ENCODE measurements at regions not wholly inside any gene's neighbourhood (a gene's known extent, or its start where the extent isn't known, plus 50 kb on each side); places are given as distances from the start of the nearest gene placed in this dataset.

DNA sequence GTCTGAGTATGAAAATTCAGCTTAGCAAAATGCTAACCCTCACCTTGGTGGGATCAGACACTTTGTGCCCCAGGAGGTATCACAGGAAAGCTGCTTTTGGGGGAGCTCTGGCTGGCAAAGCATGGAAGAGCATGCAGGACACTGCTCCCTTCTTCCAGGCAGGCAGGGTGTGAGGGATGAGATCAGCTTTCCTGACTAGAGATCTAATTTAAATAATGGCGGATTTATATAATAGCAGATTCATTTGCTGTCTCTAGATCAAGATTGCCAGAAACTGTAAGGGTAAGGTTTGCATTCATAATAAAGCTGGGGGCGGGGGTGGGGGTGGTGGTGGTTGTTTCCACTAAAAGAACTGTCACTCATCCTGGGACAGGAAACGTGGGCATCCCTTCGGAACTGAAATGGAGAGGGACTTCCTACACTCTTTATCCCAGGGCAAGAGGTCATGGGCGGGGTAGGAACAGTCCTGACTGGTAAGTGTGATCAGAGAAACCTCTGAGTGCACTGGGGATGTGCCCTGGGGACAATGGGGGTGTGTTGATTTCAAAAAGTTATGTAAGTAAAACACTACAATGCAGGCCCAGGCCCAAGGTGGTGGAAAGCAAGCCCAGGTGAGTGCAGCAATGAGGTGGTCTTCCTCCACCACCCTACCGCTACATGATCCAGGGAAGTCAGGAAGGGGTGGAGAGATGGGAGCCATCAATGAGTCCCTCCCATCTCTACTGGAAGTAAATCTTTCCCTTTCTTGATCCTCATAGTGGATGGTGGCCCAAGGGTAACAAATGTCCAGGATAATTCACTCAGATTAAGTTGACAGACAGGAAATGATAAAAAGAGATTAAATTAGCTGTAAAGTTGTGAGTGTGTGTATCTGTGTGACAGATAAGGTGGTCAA lies 171.4 kb upstream of the SERPINE2 start (continued):
- TF ChIP-seq, protein P1, sequence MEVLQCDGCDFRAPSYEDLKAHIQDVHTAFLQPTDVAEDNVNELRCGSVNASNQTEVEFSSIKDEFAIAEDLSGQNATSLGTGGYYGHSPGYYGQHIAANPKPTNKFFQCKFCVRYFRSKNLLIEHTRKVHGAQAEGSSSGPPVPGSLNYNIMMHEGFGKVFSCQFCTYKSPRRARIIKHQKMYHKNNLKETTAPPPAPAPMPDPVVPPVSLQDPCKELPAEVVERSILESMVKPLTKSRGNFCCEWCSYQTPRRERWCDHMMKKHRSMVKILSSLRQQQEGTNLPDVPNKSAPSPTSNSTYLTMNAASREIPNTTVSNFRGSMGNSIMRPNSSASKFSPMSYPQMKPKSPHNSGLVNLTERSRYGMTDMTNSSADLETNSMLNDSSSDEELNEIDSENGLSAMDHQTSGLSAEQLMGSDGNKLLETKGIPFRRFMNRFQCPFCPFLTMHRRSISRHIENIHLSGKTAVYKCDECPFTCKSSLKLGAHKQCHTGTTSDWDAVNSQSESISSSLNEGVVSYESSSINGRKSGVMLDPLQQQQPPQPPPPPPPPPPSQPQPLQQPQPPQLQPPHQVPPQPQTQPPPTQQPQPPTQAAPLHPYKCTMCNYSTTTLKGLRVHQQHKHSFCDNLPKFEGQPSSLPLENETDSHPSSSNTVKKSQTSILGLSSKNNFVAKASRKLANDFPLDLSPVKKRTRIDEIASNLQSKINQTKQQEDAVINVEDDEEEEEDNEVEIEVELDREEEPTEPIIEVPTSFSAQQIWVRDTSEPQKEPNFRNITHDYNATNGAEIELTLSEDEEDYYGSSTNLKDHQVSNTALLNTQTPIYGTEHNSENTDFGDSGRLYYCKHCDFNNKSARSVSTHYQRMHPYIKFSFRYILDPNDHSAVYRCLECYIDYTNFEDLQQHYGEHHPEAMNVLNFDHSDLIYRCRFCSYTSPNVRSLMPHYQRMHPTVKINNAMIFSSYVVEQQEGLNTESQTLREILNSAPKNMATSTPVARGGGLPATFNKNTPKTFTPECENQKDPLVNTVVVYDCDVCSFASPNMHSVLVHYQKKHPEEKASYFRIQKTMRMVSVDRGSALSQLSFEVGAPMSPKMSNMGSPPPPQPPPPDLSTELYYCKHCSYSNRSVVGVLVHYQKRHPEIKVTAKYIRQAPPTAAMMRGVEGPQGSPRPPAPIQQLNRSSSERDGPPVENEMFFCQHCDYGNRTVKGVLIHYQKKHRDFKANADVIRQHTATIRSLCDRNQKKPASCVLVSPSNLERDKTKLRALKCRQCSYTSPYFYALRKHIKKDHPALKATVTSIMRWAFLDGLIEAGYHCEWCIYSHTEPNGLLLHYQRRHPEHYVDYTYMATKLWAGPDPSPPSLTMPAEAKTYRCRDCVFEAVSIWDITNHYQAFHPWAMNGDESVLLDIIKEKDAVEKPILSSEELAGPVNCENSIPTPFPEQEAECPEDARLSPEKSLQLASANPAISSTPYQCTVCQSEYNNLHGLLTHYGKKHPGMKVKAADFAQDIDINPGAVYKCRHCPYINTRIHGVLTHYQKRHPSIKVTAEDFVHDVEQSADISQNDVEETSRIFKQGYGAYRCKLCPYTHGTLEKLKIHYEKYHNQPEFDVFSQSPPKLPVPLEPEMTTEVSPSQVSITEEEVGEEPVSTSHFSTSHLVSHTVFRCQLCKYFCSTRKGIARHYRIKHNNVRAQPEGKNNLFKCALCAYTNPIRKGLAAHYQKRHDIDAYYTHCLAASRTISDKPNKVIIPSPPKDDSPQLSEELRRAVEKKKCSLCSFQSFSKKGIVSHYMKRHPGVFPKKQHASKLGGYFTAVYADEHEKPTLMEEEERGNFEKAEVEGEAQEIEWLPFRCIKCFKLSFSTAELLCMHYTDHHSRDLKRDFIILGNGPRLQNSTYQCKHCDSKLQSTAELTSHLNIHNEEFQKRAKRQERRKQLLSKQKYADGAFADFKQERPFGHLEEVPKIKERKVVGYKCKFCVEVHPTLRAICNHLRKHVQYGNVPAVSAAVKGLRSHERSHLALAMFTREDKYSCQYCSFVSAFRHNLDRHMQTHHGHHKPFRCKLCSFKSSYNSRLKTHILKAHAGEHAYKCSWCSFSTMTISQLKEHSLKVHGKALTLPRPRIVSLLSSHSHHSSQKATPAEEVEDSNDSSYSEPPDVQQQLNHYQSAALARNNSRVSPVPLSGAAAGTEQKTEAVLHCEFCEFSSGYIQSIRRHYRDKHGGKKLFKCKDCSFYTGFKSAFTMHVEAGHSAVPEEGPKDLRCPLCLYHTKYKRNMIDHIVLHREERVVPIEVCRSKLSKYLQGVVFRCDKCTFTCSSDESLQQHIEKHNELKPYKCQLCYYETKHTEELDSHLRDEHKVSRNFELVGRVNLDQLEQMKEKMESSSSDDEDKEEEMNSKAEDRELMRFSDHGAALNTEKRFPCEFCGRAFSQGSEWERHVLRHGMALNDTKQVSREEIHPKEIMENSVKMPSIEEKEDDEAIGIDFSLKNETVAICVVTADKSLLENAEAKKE (CRISPR knock-in tag; IDR thresholded peaks at IDR 0.05): no peak
- TF ChIP-seq CREB1 (CRISPR knock-in tag; IDR thresholded peaks at IDR 0.05; ENCODE audit: low read depth): no peak
- no peak for TF ChIP-seq JUNB (IDR thresholded peaks at IDR 0.05; ENCODE audit: unreplicated experiment)
- no peak for TF ChIP-seq ZNF114 (CRISPR knock-in tag; IDR thresholded peaks at IDR 0.05)
- TF ChIP-seq, protein P2, sequence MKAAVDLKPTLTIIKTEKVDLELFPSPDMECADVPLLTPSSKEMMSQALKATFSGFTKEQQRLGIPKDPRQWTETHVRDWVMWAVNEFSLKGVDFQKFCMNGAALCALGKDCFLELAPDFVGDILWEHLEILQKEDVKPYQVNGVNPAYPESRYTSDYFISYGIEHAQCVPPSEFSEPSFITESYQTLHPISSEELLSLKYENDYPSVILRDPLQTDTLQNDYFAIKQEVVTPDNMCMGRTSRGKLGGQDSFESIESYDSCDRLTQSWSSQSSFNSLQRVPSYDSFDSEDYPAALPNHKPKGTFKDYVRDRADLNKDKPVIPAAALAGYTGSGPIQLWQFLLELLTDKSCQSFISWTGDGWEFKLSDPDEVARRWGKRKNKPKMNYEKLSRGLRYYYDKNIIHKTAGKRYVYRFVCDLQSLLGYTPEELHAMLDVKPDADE (IDR thresholded peaks at IDR 0.05): no peak

DNA sequence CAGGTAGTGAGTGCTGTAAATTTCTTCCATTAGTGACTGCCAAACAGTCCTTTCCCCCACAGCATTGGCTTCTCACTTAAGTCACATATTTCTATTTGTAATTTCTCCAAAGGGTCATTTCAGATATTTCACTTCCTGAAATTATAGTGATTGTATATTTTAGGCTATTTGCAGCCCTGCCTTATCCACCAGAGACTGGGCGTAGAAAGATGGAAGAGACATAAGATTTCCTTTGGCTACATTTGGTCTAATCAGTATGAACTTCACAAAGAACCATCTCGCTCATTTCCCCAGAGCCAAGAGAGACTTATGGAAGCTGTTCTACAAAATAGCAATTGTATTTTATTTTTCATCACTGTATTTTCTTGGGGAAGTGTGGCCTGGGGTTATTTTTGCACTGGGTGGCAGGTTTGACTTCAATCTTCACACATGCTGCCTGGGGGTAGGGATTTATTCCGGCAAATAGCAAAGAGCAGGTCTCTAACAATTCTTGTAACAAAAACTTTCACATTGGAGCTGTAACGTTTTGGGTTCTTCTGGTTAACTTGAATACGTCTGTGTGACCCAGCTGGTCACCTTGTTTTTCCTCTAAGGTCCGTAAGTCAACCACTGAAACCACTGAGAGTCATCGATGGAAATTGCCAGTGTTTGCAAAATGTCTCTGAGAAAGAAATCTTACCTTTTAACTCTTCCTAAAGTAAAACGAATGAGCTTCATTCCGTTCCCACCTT lies 170.6 kb upstream of the SERPINE2 start:
- H3K4me2 ChIP-seq: no peak overlapping the region
- no peak overlapping the region for H3K27ac ChIP-seq (ENCODE audit: low read depth)
- peak overlapping the region; percentile 83; the same call in 1 of the 2 replicates for H2AFZ ChIP-seq
- Mint-ChIP-seq H3K27ac (no peak overlapping the region; the same call in 1 of the 2 replicates), H3K4me1 (peaks cover 6% of the 10 kb centered on the region; the same call in 2 of the 3 replicates), H3K9me3 (no peaks in the 10 kb centered on the region), H3K27me3 (ENCODE audit: insufficient read depth, low read depth, poor library complexity) (peaks cover 3% of the 10 kb centered on the region), H3K36me3 (ENCODE audit: low read depth) (no peaks in the 10 kb centered on the region), H3K4me3 (no peak overlapping the region)
- no peaks in the 10 kb centered on the region for H3K27me3 ChIP-seq (ENCODE audit: insufficient read depth)
- no peak for ATAC-seq
- H3K79me2 ChIP-seq (replicated peaks; ENCODE audit: insufficient read depth): no peaks in the 10 kb centered on the region
- H3K4me3 ChIP-seq: no peak overlapping the region
- H3K36me3 ChIP-seq (ENCODE audit: insufficient read depth): no peaks in the 10 kb centered on the region
- no peaks in the 10 kb centered on the region for H4K20me1 ChIP-seq (replicated peaks; ENCODE audit: insufficient read depth)
- no peak for DNase-seq (ENCODE audit: low spot score)
- no peaks in the 10 kb centered on the region for H3F3A ChIP-seq (replicated peaks; ENCODE audit: low read depth)
- peaks cover 17% of the 10 kb centered on the region; the same call in 1 of the 2 replicates for H3K9me2 ChIP-seq (ENCODE audit: insufficient read depth)
- no peaks in the 10 kb centered on the region for H3K4me1 ChIP-seq (ENCODE audit: insufficient read depth)
- TF ChIP-seq, protein P1 (CRISPR knock-in tag; IDR thresholded peaks at IDR 0.05): no peak
- TF ChIP-seq POLR2AphosphoS5 (IDR thresholded peaks at IDR 0.05; ENCODE audit: low read depth): no peak
